CD4-positive, alpha-beta T cell treated with Interleukin-2 at 100 ng/mL for 4 hours (primary cell): ENCODE measurements at regions not wholly inside any gene's neighbourhood (a gene's known extent, or its start where the extent isn't known, plus 50 kb on each side); places are given as distances from the start of the nearest gene placed in this dataset.

Experiments
- DNase-seq: peaks from one replicate; pipeline ENCODE4 v3.0.0-alpha.2; 2020; ENCODE audit warnings: low spot score

DNA sequence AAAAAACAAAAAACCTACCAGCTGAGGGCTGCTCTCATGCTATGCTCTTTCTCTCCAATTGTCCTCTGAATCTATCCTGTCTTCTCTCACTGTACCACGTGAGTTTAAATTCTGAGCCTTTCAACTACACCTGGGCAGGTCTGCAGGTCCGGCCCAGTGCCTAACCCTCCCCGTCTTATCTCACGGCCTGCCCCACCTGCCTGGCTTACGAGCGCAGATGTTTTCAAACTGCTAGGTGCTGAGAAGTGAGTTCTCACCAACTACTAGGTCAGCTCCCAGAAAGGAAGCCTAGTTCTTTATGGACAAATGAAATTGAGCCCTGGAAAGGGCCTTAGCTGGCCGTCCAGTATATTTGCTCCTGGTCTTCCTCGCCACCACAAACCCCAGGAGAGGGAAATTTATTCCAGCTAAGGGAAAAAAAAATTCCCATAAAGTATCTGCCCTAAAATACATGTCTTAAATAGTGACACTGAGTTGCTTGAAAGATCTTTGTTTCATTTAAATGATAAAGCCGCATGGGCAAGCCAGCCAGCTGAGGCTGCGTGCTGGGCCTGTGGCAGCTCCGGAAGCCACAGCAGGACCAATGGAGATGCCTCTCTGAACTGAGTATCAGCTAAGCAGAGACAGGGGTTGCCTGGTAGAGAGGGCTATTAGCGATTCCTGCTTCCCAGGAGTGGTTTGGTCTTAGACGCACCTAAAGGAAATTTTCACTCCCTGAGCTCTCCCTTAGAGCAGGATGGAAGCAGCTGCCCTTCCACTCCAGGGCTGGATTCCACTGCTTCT, 92.5 kb upstream of the NCK2 start:
- DNase-seq: no peak

- DNase-seq: no peak
These were observed 95.2 kb upstream of the NCK2 start for GRCh38 chr2:105649534-105649933.

DNA sequence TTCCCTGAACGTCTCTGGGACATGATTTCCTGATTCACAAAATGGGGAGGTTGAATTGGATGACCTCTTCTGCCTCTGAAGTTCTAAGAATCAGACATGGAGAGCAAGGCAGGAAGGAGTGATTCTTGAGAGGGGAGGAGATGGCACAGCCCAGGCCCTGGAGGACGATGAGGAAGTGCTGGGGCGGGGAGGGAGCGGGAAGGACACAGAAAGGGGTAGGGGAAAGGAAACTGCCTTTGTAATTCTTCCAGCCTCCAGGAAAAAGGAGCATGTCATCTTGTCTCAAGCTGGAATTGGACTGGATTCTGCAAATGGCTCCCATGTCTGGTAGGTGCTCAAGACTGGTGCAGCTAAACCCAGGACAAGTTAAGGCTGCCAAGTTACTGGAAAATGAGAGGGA, 97.0 kb upstream of the NCK2 start:
- no peak for DNase-seq

- no peak for DNase-seq
These were observed 98.0 kb upstream of the NCK2 start for GRCh38 chr2:105646774-105647076.

DNA sequence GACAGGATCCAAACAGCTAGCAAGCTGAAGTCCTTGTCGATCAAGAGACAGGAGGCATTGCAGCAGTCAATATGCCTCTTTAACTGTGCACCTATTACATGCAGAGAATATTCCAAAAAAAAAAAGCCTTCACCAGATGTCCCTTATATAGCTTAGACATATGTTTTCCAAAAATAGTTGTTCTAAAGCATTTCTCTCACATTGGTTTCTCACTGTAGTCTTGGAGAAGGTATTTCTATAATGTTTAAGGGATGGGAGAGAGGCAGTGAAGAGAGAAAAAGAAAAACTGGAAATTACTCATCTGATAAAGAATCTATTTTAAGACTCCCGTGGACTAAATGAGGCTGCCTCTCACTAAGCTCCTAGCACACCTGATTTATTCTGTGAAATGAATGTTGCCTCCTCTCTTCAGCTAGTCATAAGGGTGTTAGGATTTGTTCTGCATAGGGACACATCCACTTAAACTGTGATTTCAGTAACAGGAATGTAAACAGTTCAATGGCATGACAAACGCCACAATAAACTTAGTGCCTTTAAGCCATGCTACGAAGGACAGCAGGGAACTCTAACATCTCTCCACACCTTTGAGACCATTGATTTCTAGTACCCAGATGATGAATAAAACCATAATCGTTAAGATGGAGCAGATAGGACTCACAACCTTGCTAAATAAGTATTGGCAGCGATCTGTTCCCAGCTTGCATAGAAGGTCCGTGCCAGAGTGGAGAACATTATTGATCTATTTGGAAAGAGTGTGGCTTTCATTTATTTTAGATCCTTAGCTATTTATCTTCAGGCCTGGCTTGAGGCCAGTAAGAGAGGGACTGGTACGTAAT, 98.6 kb upstream of the NCK2 start:
- DNase-seq: no peak

DNA sequence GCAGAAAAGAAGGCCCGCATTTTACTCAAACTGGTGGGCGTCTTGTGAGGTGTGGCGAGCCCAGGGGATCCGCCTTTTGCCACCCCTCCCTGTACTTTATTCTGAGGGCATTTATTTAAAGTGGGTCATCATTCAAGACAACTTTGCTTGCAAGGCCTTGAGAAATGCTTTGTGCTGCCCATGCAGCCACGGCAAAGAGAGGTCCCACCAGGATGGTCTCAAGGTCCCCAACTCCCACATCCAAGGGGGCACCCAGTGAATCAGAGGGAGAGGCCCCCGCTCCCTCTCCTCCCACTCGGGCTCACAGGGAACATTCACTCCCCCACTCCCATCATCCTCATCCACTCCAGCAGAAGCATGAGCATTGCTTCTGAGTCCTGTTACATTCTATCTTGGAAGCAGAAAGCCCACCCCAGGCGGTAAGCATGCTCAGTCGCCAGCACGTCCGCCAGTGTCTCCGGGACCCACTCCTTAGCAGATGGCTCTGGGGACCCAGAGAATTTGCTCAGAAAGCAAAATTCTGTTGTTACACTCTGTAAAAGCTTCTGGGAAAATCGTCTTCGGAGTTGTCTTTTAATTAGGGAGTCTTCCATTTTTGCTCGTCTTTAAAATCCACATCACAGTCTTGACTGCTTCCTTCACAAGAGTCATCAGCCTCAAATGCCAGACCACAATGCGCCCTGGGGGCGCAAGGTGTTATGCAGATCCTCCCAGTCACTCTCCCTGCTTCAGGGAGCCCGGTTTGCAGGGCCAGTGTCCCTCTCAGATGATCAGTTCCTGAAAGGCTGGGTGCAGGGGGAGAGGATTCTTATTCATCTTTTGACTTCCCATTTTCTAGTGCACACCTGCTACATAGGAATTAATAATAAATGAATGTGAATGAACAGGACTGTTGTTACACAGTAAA, 99.4 kb upstream of the NCK2 start:
- DNase-seq: no peak

- no peak for DNase-seq
These were observed 100.3 kb upstream of the NCK2 start for GRCh38 chr2:105644174-105644980.

GRCh38 chr2:105643405-105644173, 101.1 kb upstream of the NCK2 start:
- DNase-seq: no peak

- no peak for DNase-seq
These were observed 103.3 kb upstream of the NCK2 start for GRCh38 chr2:105641389-105641811.

DNA sequence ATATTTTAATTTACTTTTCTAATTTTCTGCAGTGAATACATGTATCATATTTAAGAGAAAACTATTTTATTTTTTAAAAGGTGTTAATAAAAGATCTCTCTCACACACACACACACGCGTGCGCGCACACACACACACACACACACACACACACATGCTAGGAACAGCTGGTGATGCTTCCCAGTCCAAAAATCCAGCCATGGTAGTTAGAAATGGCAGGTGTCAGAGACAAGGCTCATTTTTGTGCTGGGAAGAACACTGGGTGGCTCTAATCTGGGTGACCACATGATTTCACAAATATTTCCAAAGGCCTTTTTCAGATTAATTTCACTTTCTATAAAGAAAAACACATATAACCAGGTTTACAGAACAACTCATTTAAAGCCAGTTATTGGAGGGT, 104.5 kb upstream of the NCK2 start:
- no peak for DNase-seq

- DNase-seq: no peak
These were observed 108.5 kb upstream of the NCK2 start for GRCh38 chr2:105636109-105636740.

DNA sequence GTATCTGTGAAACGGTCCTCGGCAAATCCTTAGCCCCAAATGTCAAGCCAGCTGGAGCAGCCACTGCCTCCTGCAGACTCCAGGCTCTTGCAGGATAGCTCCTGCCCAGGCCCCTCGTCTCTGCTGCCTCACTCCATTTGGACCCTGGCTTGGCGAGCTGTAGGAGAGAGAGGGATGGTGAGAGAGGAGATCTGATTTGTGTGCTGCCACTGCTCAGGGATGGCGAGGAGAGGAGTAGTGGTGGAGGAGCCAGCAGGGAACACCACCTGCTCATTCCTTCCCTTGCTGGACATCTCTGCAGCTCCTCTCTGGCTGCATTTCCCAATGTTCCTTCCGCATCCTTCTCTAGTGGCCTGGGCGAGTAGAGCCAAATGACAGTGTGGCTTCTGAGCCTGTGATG, 109.1 kb upstream of the NCK2 start:
- no peak for DNase-seq

DNA sequence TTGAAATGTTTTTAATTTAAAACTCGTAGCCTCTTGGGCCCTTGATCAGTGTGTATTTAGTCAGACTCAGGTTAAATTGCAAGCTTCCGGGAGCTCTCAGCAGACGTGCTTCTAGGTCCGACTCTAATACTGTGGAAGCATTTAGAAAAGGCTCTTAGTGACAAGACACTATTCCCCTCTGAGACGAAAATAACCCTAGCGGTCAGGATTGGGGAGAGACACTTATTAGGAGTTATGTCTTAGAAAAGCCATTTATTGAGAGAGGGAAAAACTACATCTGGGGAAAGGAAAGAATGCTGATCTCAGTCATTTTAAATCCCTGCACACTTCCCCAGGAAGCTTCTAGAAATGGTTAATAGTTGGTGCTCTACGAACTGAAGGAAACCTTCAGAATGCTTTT, 110.5 kb upstream of the NCK2 start:
- DNase-seq: no peak

- DNase-seq: no peak
These were observed 112.8 kb upstream of the NCK2 start for GRCh38 chr2:105631922-105632321.

DNA sequence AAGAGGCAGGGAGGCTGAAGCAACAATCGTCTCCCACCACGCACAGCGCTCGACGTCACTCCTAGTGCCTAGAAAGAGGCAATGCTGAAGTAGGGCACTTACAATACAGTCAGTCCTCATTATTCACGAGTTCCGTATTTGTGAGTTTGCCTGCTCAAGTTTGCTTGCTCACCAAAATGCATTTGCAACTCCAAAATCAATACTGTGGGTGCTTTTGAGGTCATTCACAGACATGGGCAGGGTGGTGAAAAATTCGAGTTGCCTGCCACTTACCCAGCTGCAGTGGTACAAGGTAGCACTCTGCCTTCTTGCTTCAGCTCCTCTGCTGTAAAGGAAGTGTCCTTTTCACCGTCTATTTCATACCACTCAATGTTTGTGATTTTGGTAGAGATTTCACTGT, 113.7 kb upstream of the NCK2 start:
- DNase-seq: no peak

- no peak for DNase-seq
These were observed 115.1 kb upstream of the NCK2 start for GRCh38 chr2:105629634-105630033.

DNA sequence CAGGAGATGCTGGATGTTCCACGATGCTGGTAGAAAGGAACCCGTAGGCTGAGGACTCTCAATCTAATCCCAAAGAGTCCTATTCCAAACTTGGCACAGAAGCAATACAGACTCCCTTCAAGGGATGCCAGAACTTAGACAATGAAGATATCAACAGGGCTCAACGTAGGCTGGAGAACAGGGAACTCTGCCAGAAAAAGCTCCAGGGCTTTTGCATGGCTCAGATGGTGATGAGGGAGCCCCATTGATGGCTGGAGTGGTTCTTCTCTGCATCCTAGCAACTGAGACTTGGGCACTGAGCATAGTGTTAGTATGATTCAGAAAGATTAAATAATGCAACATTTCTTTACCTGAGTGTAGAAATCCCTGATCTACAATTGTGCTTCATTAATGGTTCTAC, 117.2 kb upstream of the NCK2 start:
- DNase-seq: no peak

GRCh38 chr2:105626966-105627340, 117.8 kb upstream of the NCK2 start:
- DNase-seq: no peak

DNA sequence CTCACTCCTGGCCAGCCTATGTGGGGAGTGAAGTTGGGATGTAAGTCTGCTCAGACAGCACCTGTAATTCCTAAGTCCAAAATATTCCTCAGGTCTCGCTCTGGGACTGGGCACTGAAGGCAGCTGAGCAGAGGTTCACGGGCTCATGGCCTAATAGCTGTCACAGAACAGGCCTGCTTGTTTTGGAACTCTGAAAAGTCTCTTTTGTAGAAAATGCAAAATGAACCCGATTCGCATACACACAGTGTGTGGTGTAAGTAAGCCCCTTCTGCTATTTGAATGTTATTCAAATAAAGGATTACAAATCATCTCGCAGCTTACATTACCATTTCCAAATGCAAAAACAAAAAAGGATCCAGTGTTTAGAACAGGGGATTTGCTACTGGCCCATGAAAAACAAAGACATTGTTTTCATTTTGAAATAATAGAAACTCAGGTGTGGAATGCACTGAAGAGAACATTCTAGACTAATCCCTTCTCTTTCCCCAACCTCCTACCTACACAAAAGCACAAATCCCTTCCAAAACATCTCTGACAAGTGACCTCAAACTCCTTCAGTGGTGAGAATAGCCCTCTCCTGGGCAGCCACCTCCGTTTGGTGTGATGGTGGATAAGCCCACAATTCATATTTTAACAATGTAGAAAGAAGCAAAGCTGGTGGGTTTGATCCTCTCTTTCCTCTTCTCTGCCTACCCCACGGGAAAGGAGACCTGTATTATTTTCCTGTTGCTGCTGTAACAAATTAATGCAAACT, 118.3 kb upstream of the NCK2 start:
- no peak for DNase-seq

DNA sequence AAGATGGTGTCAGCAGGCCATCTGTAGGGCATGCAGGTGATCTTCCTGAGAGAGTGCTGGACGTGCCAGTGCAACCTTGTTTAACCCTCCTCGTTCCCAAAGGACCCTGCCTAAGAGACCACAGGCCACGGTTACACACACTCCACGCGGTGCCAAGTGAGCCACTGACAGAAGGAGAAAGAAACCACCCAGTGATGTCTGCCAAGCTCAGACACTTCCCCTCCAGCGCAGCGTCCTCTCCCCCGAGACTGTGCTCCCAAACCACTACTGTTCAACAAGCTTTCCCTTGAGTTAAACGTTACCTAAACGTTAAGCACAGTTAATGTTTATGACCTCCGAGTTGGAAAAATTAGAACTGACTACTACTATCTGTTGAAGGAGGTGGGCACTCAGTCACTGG, 119.1 kb upstream of the NCK2 start:
- no peak for DNase-seq
